Sigmoid colon (tissue), 6 donors: ENCODE measurements at regions not wholly inside any gene's neighbourhood (a gene's known extent, or its start where the extent isn't known, plus 50 kb on each side); places are given as distances from the start of the nearest gene placed in this dataset.

Experiments
- DNase-seq: peaks from one replicate; pipeline ENCODE4 v3.0.0-alpha.2; 2019
- H3K27ac ChIP-seq, 4 donors: fragments of 200-600 bp; sonication (generic); one replicate each; pipeline ENCODE4 v1.5.1; 2016 to 2019; ENCODE audit warnings: mild to moderate bottlenecking in 1 of 4
- H3K27me3 ChIP-seq, 3 donors: fragments of 200-600 bp; sonication (generic); one replicate each; pipeline ENCODE4 v1.5.1; 2019; ENCODE audit warnings: mild to moderate bottlenecking in 1 of 3
- H3K36me3 ChIP-seq, 4 donors: fragments of 200-600 bp; sonication (generic); one replicate each; pipeline ENCODE4 v1.5.1; 2016 to 2019
- H3K4me1 ChIP-seq, 4 donors: fragments of 200-600 bp; sonication (generic); one replicate each; pipeline ENCODE4 v1.5.1; 2017 to 2019
- H3K4me3 ChIP-seq, 4 donors: fragments of 200-600 bp; sonication (generic); one replicate each; pipeline ENCODE4 v1.5.1; 2017 to 2019; ENCODE audit warnings: mild to moderate bottlenecking in 2 of 4, moderate library complexity in 1 of 4
- H3K9me3 ChIP-seq, 4 donors: fragments of 200-600 bp in 3 of 4; sonication (generic) in 3 of 4; one replicate each; pipeline versions ENCODE4 v1.5.1 to v1.6.1; 2013 to 2019
- EP300 ChIP-seq, 4 donors: sonication (generic); formaldehyde crosslinking; IDR thresholded peaks; one replicate each; pipeline ENCODE4 v1.6.1; 2017; ENCODE audit warnings: antibody characterized with exemption in 4 of 4
- POLR2A ChIP-seq, 2 donors: fragments of 450-650 bp; IDR thresholded peaks; one replicate each; pipeline ENCODE4 v1.6.1; 2016; ENCODE audit warnings: antibody characterized with exemption in 2 of 2, mild to moderate bottlenecking in 2 of 2, moderate library complexity in 2 of 2
- POLR2AphosphoS5 ChIP-seq, 4 donors: sonication (generic); formaldehyde crosslinking; IDR thresholded peaks; one replicate each; pipeline ENCODE4 v1.6.1; 2017; ENCODE audit warnings: antibody characterized with exemption in 4 of 4
- WGBS, 2 donors: extraction: QIAGEN DNeasy Blood & Tissue Kit; methylation state at CpG; one replicate each; pipeline ENCODE4 v1.1.7; 2013; 5-methylcytosine and 5-hydroxymethylcytosine counted together
- intact Hi-C: fragments of 100-400 bp; cut with DNase I; formaldehyde crosslinking; loops from one replicate; pipeline ENCODE4 v1.15.1; 2023
- TF ChIP-seq, protein P1 (sequence below), 4 experiments: fragments of 450-650 bp in 3 of 4; fragments of 200-600 bp in 1 of 4; IDR thresholded peaks; one replicate each; pipeline ENCODE4 v1.5.1; 2016 to 2019; ENCODE audit warnings: antibody characterized with exemption in 4 of 4, mild to moderate bottlenecking in 3 of 4, moderate library complexity in 2 of 4
- donor health status: healthy with polysubstance abuse.
- donor health status: healthy.

DNA sequence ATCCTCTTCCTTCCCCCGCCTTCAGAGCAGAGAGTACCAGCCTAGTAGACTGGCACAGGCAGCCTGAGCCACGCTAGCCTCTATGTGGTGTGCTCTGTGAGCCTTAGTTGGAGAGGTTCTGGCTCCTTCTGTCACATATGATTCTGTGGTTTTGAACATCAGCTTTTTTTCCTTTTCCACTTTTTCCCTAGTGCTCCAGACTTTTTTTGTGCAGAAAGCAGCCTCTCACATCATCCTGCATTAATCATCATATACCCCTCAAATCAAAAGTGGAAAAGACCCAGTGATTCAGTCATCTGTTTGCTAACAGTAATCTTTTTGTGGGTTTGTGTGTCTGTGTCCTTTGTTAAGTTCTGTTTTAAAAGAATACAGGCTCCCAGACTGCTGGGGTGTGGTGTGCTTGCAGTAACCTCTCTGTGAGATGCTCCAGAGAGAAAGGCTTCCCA lies 663.9 kb upstream of the RGMB start:
- DNase-seq: no peak

DNA sequence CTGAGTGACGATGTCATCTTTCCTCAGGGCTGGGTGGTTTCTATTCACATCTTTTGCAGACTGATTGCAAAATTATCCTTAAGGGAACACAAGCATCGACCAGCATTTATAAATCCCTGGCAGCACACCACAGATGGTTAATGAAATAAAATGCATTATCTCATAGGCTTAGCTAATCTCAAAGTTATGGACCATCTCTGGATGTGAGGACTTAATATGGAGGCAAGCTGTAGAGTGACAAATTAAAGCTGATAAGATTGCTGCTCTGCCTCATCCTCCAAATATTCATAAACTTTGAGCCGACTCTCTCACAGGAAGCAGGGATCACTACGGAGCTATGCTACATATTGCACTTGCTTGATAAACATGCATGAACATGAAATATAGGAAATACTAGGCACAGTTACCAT lies 663.2 kb upstream of the RGMB start:
- no peaks in the 10 kb centered on the region for H3K4me1 ChIP-seq
- intact Hi-C loops: no loop called here
- H3K9me3 ChIP-seq: peaks cover 0 to 2% (median 0%) of the 10 kb centered on the region in 4 donors
- TF ChIP-seq, protein P1, sequence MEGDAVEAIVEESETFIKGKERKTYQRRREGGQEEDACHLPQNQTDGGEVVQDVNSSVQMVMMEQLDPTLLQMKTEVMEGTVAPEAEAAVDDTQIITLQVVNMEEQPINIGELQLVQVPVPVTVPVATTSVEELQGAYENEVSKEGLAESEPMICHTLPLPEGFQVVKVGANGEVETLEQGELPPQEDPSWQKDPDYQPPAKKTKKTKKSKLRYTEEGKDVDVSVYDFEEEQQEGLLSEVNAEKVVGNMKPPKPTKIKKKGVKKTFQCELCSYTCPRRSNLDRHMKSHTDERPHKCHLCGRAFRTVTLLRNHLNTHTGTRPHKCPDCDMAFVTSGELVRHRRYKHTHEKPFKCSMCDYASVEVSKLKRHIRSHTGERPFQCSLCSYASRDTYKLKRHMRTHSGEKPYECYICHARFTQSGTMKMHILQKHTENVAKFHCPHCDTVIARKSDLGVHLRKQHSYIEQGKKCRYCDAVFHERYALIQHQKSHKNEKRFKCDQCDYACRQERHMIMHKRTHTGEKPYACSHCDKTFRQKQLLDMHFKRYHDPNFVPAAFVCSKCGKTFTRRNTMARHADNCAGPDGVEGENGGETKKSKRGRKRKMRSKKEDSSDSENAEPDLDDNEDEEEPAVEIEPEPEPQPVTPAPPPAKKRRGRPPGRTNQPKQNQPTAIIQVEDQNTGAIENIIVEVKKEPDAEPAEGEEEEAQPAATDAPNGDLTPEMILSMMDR (IDR thresholded peaks at IDR 0.05): no peak
- TF ChIP-seq POLR2AphosphoS5 (IDR thresholded peaks at IDR 0.05) (no peak), EP300 (IDR thresholded peaks at IDR 0.05) (no peak), POLR2A (IDR thresholded peaks at IDR 0.05) (no peak)
- H3K27ac ChIP-seq: no peak overlapping the region
- no peaks in the 10 kb centered on the region for H3K36me3 ChIP-seq
- no peaks in the 10 kb centered on the region for H3K27me3 ChIP-seq
- no peak for DNase-seq
- no peak overlapping the region for H3K4me3 ChIP-seq
- 62 to 65% methylated on average over 4 of the region's 4 CpGs for WGBS, 2 donors

More for the DNA sequence above, 663.9 kb upstream of the RGMB start:
- H3K27ac ChIP-seq: no peak overlapping the region
- H3K36me3 ChIP-seq: no peaks in the 10 kb centered on the region
- no peaks in the 10 kb centered on the region for H3K4me1 ChIP-seq
- 75 to 88% methylated on average over 2 of the region's 2 CpGs for WGBS, 2 donors
- no peak for TF ChIP-seq EP300 (IDR thresholded peaks at IDR 0.05)
- no peak for TF ChIP-seq POLR2AphosphoS5 (IDR thresholded peaks at IDR 0.05)
- TF ChIP-seq POLR2A (IDR thresholded peaks at IDR 0.05): no peak
- intact Hi-C loops: no loop called here
- no peaks in the 10 kb centered on the region for H3K27me3 ChIP-seq
- peaks cover 0 to 2% (median 0%) of the 10 kb centered on the region in 4 donors for H3K9me3 ChIP-seq
- no peak overlapping the region for H3K4me3 ChIP-seq

DNA sequence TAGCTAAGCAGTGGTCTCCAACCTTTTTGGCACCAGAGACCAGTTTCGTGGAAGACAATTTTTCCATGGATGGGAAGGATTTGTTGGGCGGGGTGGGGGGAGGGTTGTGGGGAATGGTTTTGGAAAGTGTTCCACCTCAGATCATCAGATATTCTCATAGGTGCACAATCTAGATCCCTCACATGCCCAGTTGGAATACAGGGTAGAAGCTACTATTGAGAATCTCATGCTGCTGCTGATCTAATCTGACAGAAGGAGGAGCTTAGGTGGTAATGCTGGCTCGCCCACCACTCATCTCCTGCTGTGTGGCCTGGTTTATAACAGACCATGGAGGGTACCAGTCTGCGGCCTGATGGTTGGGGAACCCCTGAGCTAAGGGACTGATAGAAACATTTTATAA lies 662.7 kb upstream of the RGMB start:
- Histone ChIP-seq H3K4me1 (no peaks in the 10 kb centered on the region), H3K27ac (no peak overlapping the region), H3K4me3 (no peak overlapping the region), H3K9me3 (peaks cover 0 to 2% (median 0%) of the 10 kb centered on the region in 4 donors), H3K36me3 (no peaks in the 10 kb centered on the region), H3K27me3 (no peaks in the 10 kb centered on the region)
- DNase-seq: no peak
- WGBS, 2 donors: 81 to 96% methylated on average over 4 of the region's 4 CpGs
- intact Hi-C loops: no loop called here
- TF ChIP-seq EP300 (IDR thresholded peaks at IDR 0.05) (no peak), POLR2AphosphoS5 (IDR thresholded peaks at IDR 0.05) (no peak), POLR2A (IDR thresholded peaks at IDR 0.05) (no peak)
- TF ChIP-seq, protein P1 (IDR thresholded peaks at IDR 0.05): no peak

DNA sequence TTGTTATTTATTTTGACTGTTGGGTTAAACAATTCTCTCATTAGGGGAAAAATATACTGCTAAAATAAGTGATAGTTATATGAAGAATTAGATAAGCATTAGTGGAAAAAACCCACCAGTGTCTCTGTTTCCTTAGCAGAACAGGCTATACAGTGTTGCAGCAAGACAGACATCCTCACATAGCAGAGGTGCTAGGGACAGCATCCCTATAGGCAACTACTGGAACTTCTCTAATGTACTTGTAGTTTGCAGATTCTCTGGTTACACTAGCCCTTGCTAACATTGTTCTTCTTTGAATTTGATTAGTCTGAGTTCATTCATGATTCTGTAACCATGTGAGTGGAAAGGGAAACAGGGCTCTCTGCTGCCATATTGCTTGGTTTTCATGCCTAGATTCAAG lies 661.8 kb upstream of the RGMB start:
- TF ChIP-seq EP300 (IDR thresholded peaks at IDR 0.05) (no peak), POLR2AphosphoS5 (IDR thresholded peaks at IDR 0.05) (no peak), POLR2A (IDR thresholded peaks at IDR 0.05) (no peak)
- TF ChIP-seq, protein P1 (IDR thresholded peaks at IDR 0.05): no peak
- Histone ChIP-seq H3K27me3 (no peaks in the 10 kb centered on the region), H3K4me1 (no peaks in the 10 kb centered on the region), H3K9me3 (peaks cover 0 to 2% (median 0%) of the 10 kb centered on the region in 4 donors), H3K4me3 (no peak overlapping the region), H3K27ac (no peak overlapping the region), H3K36me3 (no peaks in the 10 kb centered on the region)
- intact Hi-C loops: no loop called here
- DNase-seq: no peak

DNA sequence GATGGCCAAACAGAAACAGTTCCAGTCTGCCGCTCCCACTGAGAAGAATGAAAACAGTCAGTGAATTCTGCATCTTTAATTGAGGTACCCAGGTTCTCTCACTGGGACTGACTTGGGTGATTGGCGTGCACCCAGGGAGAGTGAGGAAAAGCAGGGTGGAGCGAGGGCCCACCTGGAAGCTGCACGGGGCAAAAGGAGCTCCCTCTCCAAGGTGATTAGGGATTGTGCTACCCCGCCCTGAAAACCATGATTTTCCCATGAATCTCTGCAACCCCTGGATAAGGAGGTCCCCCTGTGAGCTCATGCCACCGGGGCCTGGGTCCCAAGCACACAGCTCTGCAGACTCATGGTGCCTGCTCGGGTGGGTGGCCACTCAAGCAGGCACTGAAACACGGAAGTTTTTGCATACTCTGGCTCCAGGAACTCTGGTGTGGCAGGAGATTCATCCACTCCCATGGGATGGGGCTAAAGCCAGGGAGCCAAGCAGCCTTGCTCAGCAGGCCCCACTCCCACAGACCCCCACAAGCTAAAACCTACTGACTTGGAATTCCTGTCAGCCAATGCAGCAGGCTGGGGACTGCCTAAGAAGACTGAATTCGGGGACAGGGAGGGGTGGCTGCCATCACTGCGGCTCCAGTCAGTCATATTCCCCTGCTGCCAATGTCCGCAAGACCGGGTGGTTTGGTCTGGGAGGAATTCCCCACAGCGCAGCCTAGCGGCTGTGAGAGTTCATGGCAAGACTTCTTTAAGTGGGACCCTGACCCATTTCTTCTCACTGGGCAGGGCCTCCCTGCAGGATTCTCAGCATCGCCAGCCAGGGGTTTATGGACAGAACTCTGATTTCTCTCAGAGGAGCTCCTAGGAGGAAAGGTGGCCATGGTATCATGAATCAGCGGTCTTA lies 652.2 kb upstream of the RGMB start:
- H3K4me1 ChIP-seq: no peaks in the 10 kb centered on the region
- WGBS, 2 donors: 93 to 94% methylated on average over 16 of the region's 16 CpGs
- no peaks in the 10 kb centered on the region for H3K27me3 ChIP-seq
- H3K27ac ChIP-seq: no peak overlapping the region
- intact Hi-C loops: no loop called here
- no peak for DNase-seq
- H3K4me3 ChIP-seq: no peak overlapping the region
- no peaks in the 10 kb centered on the region for H3K9me3 ChIP-seq
- H3K36me3 ChIP-seq: no peaks in the 10 kb centered on the region
- TF ChIP-seq, protein P1 (IDR thresholded peaks at IDR 0.05): no peak
- TF ChIP-seq POLR2AphosphoS5 (IDR thresholded peaks at IDR 0.05) (no peak), EP300 (IDR thresholded peaks at IDR 0.05) (no peak), POLR2A (IDR thresholded peaks at IDR 0.05) (no peak)
